ENCODE measurements at regions not wholly inside any gene's neighbourhood (a gene's known extent, or its start where the extent isn't known, plus 50 kb on each side); places are given as distances from the start of the nearest gene placed in this dataset.

- TF ChIP-seq SIN3A (IDR thresholded peaks at IDR 0.05; ENCODE audit: borderline replicate concordance, insufficient read depth, low read length) (no peak), TAF1 (IDR thresholded peaks at IDR 0.05; ENCODE audit: borderline replicate concordance, insufficient read depth, low read length) (no peak)
- TF ChIP-seq, protein P1, sequence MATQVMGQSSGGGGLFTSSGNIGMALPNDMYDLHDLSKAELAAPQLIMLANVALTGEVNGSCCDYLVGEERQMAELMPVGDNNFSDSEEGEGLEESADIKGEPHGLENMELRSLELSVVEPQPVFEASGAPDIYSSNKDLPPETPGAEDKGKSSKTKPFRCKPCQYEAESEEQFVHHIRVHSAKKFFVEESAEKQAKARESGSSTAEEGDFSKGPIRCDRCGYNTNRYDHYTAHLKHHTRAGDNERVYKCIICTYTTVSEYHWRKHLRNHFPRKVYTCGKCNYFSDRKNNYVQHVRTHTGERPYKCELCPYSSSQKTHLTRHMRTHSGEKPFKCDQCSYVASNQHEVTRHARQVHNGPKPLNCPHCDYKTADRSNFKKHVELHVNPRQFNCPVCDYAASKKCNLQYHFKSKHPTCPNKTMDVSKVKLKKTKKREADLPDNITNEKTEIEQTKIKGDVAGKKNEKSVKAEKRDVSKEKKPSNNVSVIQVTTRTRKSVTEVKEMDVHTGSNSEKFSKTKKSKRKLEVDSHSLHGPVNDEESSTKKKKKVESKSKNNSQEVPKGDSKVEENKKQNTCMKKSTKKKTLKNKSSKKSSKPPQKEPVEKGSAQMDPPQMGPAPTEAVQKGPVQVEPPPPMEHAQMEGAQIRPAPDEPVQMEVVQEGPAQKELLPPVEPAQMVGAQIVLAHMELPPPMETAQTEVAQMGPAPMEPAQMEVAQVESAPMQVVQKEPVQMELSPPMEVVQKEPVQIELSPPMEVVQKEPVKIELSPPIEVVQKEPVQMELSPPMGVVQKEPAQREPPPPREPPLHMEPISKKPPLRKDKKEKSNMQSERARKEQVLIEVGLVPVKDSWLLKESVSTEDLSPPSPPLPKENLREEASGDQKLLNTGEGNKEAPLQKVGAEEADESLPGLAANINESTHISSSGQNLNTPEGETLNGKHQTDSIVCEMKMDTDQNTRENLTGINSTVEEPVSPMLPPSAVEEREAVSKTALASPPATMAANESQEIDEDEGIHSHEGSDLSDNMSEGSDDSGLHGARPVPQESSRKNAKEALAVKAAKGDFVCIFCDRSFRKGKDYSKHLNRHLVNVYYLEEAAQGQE (IDR thresholded peaks at IDR 0.05; ENCODE audit: insufficient read depth in 1 of 2, low read depth in 2 of 2, low read length in 2 of 2) = no peak
Measured at GRCh38 chr2:41413813-41414485, 633.9 kb upstream of the PKDCC start.
